22Rv1 (cell line): ENCODE measurements at regions not wholly inside any gene's neighbourhood (a gene's known extent, or its start where the extent isn't known, plus 50 kb on each side); places are given as distances from the start of the nearest gene placed in this dataset.

Experiments
- CTCF ChIP-seq: fragments of 450-650 bp; IDR thresholded peaks from 2 replicates; pipeline ENCODE4 v1.5.1; 2017; ENCODE audit warnings: mild to moderate bottlenecking
- ZFX ChIP-seq: fragments of 450-650 bp; IDR thresholded peaks from 2 replicates; pipeline ENCODE4 v1.6.1; 2017; ENCODE audit warnings: antibody characterized with exemption, borderline replicate concordance

DNA sequence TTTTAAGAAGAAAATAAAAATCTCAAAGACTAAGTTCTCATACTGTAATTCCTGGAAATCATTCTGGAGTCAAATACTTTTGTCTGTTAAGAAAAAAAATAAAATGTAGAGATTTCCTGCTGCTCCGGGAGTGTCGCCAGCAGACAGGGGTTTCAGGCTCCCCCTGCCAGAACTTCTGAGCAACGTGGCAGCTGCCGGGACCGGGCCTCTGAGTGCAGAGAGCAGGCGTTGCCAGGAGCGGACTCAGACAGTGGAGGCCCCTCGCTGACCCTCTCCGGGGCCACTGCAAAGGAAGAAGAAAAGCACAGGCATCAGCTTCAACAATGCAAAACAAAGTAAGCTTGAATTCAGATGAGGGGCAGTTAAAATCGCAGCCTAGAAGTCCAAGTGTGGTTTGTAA, 95.5 kb downstream of the THBS2 start:
- TF ChIP-seq CTCF (no peak), ZFX (no peak)
